Activated T-helper 2 cell treated with anti-CD3 and anti-CD28 coated beads, Interferon-gamma antibody, Interleukin-2, Interleukin-4, amounts not matched to agents 10 μg/mL and 5 μg/mL and 100 μg/mL, durations not matched to agents 14 hours and 24 hours and 36 hours (primary cell): ENCODE measurements at regions not wholly inside any gene's neighbourhood (a gene's known extent, or its start where the extent isn't known, plus 50 kb on each side); places are given as distances from the start of the nearest gene placed in this dataset.

Experiments used
- DNase-seq: peaks from one replicate; pipeline ENCODE4 v3.0.0; 2021; ENCODE audit warnings: low spot score
- H3K27ac Mint-ChIP-seq: one replicate; pipeline ENCODE4 v1.8.0; 2021; ENCODE audit warnings: mixed read lengths
- H3K27me3 Mint-ChIP-seq: one replicate; pipeline ENCODE4 v1.8.0; 2021; ENCODE audit warnings: low read depth, mixed read lengths
- H3K36me3 Mint-ChIP-seq: one replicate; pipeline ENCODE4 v1.8.0; 2021; ENCODE audit warnings: low read depth, mixed read lengths
- H3K4me1 Mint-ChIP-seq: one replicate; pipeline ENCODE4 v1.8.0; 2021; ENCODE audit warnings: low read depth, mixed read lengths
- H3K4me3 Mint-ChIP-seq: one replicate; pipeline ENCODE4 v1.8.0; 2021; ENCODE audit warnings: low read depth, mild to moderate bottlenecking, moderate library complexity, mixed read lengths
- H3K9me3 Mint-ChIP-seq: one replicate; pipeline ENCODE4 v1.8.0; 2021; ENCODE audit warnings: mixed read lengths
- intact Hi-C: fragments of 100-400 bp; cut with micrococcal nuclease; formaldehyde crosslinking; loops from one replicate; pipeline ENCODE4 v1.15.1; 2023

- intact Hi-C loops, result no loop called here
- H3K4me3 Mint-ChIP-seq, result no peak overlapping the region
- H3K27ac Mint-ChIP-seq, result no peak overlapping the region
- no peaks in the 10 kb centered on the region for H3K36me3 Mint-ChIP-seq
- peaks cover 3% of the 10 kb centered on the region for H3K9me3 Mint-ChIP-seq
- no peaks in the 10 kb centered on the region for H3K4me1 Mint-ChIP-seq
- no peak for DNase-seq
- H3K27me3 Mint-ChIP-seq, result no peaks in the 10 kb centered on the region
Observed at GRCh38 chr13:104163866-104164630, 1097.8 kb upstream of the SLC10A2 start.

- no peak overlapping the region for H3K4me3 Mint-ChIP-seq
- H3K27ac Mint-ChIP-seq, result no peak overlapping the region
- H3K36me3 Mint-ChIP-seq, result no peaks in the 10 kb centered on the region
- H3K4me1 Mint-ChIP-seq, result no peaks in the 10 kb centered on the region
- peaks cover 3% of the 10 kb centered on the region for H3K9me3 Mint-ChIP-seq
- intact Hi-C loops, result no loop called here
- no peaks in the 10 kb centered on the region for H3K27me3 Mint-ChIP-seq
- no peak for DNase-seq
Observed at GRCh38 chr13:104160536-104160935, 1094.3 kb upstream of the SLC10A2 start.

GRCh38 chr13:104143760-104144416, 1077.7 kb upstream of the SLC10A2 start:
- Mint-ChIP-seq H3K4me1 (no peaks in the 10 kb centered on the region), H3K27me3 (no peaks in the 10 kb centered on the region), H3K4me3 (no peak overlapping the region), H3K9me3 (peaks cover 4% of the 10 kb centered on the region), H3K36me3 (no peaks in the 10 kb centered on the region), H3K27ac (no peak overlapping the region)
- intact Hi-C loops, result no loop called here
- DNase-seq, result no peak

- Mint-ChIP-seq H3K9me3 (peaks cover 6% of the 10 kb centered on the region), H3K27me3 (no peaks in the 10 kb centered on the region), H3K36me3 (no peaks in the 10 kb centered on the region), H3K4me3 (no peak overlapping the region), H3K27ac (no peak overlapping the region), H3K4me1 (no peaks in the 10 kb centered on the region)
- intact Hi-C loops, result no loop called here
- no peak for DNase-seq
Observed at GRCh38 chr13:104140552-104140951, 1074.3 kb upstream of the SLC10A2 start.

GRCh38 chr13:104137416-104137815, 1071.2 kb upstream of the SLC10A2 start:
- H3K27ac Mint-ChIP-seq, result no peak overlapping the region
- no peaks in the 10 kb centered on the region for H3K4me1 Mint-ChIP-seq
- DNase-seq, result no peak
- peaks cover 12% of the 10 kb centered on the region for H3K9me3 Mint-ChIP-seq
- intact Hi-C loops, result no loop called here
- H3K4me3 Mint-ChIP-seq, result no peak overlapping the region
- H3K36me3 Mint-ChIP-seq, result no peaks in the 10 kb centered on the region
- no peaks in the 10 kb centered on the region for H3K27me3 Mint-ChIP-seq

- Mint-ChIP-seq H3K27me3 (no peaks in the 10 kb centered on the region), H3K4me3 (no peak overlapping the region), H3K27ac (no peak overlapping the region), H3K9me3 (peaks cover 12% of the 10 kb centered on the region), H3K36me3 (no peaks in the 10 kb centered on the region), H3K4me1 (no peaks in the 10 kb centered on the region)
- DNase-seq, result no peak
- intact Hi-C loops, result no loop called here
Observed at GRCh38 chr13:104132849-104133248, 1066.6 kb upstream of the SLC10A2 start.

GRCh38 chr13:104114101-104114500, 1047.9 kb upstream of the SLC10A2 start:
- H3K36me3 Mint-ChIP-seq, result no peaks in the 10 kb centered on the region
- no peak overlapping the region for H3K27ac Mint-ChIP-seq
- H3K27me3 Mint-ChIP-seq, result no peaks in the 10 kb centered on the region
- H3K4me3 Mint-ChIP-seq, result no peak overlapping the region
- no peak for DNase-seq
- no peaks in the 10 kb centered on the region for H3K4me1 Mint-ChIP-seq
- intact Hi-C loops, result no loop called here
- peaks cover 6% of the 10 kb centered on the region for H3K9me3 Mint-ChIP-seq

- intact Hi-C loops, result no loop called here
- no peak for DNase-seq
- Mint-ChIP-seq H3K4me1 (no peaks in the 10 kb centered on the region), H3K36me3 (no peaks in the 10 kb centered on the region), H3K9me3 (peaks cover 12% of the 10 kb centered on the region), H3K27ac (no peak overlapping the region), H3K4me3 (no peak overlapping the region), H3K27me3 (no peaks in the 10 kb centered on the region)
Observed at GRCh38 chr13:104111031-104111430, 1044.8 kb upstream of the SLC10A2 start.

- H3K9me3 Mint-ChIP-seq, result peaks cover 29% of the 10 kb centered on the region
- no peaks in the 10 kb centered on the region for H3K36me3 Mint-ChIP-seq
- H3K27me3 Mint-ChIP-seq, result no peaks in the 10 kb centered on the region
- no peaks in the 10 kb centered on the region for H3K4me1 Mint-ChIP-seq
- intact Hi-C loops, result no loop called here
- H3K4me3 Mint-ChIP-seq, result no peak overlapping the region
- no peak overlapping the region for H3K27ac Mint-ChIP-seq
- DNase-seq, result no peak
Observed at GRCh38 chr13:104106705-104107393, 1040.6 kb upstream of the SLC10A2 start.

GRCh38 chr13:104105418-104106355, 1039.5 kb upstream of the SLC10A2 start:
- no peaks in the 10 kb centered on the region for H3K36me3 Mint-ChIP-seq
- intact Hi-C loops, result no loop called here

GRCh38 chr13:104099750-104100149, 1033.5 kb upstream of the SLC10A2 start:
- Mint-ChIP-seq H3K27ac (no peak overlapping the region), H3K9me3 (peaks cover 55% of the 10 kb centered on the region), H3K27me3 (no peaks in the 10 kb centered on the region), H3K4me3 (no peak overlapping the region), H3K36me3 (no peaks in the 10 kb centered on the region), H3K4me1 (no peaks in the 10 kb centered on the region)
- intact Hi-C loops, result no loop called here
- DNase-seq, result no peak

More at GRCh38 chr13:104105418-104106355, 1039.5 kb upstream of the SLC10A2 start:
- no peaks in the 10 kb centered on the region for H3K4me1 Mint-ChIP-seq
- H3K4me3 Mint-ChIP-seq, result no peak overlapping the region
- H3K9me3 Mint-ChIP-seq, result peaks cover 32% of the 10 kb centered on the region
- DNase-seq, result no peak
- no peak overlapping the region for H3K27ac Mint-ChIP-seq
- no peaks in the 10 kb centered on the region for H3K27me3 Mint-ChIP-seq

- Mint-ChIP-seq H3K4me1 (no peaks in the 10 kb centered on the region), H3K9me3 (peaks cover 55% of the 10 kb centered on the region), H3K27ac (no peak overlapping the region), H3K36me3 (no peaks in the 10 kb centered on the region), H3K27me3 (no peaks in the 10 kb centered on the region), H3K4me3 (no peak overlapping the region)
- DNase-seq, result no peak
- intact Hi-C loops, result no loop called here
Observed at GRCh38 chr13:104098421-104098820, 1032.2 kb upstream of the SLC10A2 start.
